Activated T-cell treated with anti-CD3 and anti-CD28 coated beads, Interleukin-2, amount 50 U/mL, for 24 hours (primary cell): ENCODE measurements at regions not wholly inside any gene's neighbourhood (a gene's known extent, or its start where the extent isn't known, plus 50 kb on each side); places are given as distances from the start of the nearest gene placed in this dataset.
"Not testable (repeated sequence)": the region's sequence is repeated elsewhere in the genome, so short reads cannot be mapped to it uniquely, and the experiment has no call there.

ENCODE experiments used
- DNase-seq: peaks from one replicate; pipeline ENCODE4 v3.0.0-alpha.2; 2020
- H3K27ac Mint-ChIP-seq: 2 replicates; pipeline ENCODE4 v1.8.0; 2020; ENCODE audit warnings: mild to moderate bottlenecking, mixed read lengths
- H3K27me3 Mint-ChIP-seq: 2 replicates; pipeline ENCODE4 v1.8.0; 2020; ENCODE audit warnings: mixed read lengths
- H3K36me3 Mint-ChIP-seq: 2 replicates; pipeline ENCODE4 v1.8.0; 2020; ENCODE audit warnings: low read depth, mixed read lengths
- H3K4me1 Mint-ChIP-seq: 2 replicates; pipeline ENCODE4 v1.8.0; 2020; ENCODE audit warnings: low read depth, mixed read lengths
- H3K4me3 Mint-ChIP-seq: 2 replicates; pipeline ENCODE4 v1.8.0; 2020; ENCODE audit warnings: mild to moderate bottlenecking, moderate library complexity, mixed read lengths
- H3K9me3 Mint-ChIP-seq: 2 replicates; pipeline ENCODE4 v1.8.0; 2020; ENCODE audit warnings: mixed read lengths

- Mint-ChIP-seq H3K27me3 (no peaks in the 10 kb centered on the region), H3K4me3 (no peak overlapping the region), H3K36me3 (peaks cover 13% of the 10 kb centered on the region), H3K27ac (no peak overlapping the region), H3K9me3 (no peaks in the 10 kb centered on the region), H3K4me1 (peaks cover 33% of the 10 kb centered on the region)
- DNase-seq: no peak
These were observed 141.5 kb downstream of the AKAP11 start for GRCh38 chr13:42413484-42413815.

DNA sequence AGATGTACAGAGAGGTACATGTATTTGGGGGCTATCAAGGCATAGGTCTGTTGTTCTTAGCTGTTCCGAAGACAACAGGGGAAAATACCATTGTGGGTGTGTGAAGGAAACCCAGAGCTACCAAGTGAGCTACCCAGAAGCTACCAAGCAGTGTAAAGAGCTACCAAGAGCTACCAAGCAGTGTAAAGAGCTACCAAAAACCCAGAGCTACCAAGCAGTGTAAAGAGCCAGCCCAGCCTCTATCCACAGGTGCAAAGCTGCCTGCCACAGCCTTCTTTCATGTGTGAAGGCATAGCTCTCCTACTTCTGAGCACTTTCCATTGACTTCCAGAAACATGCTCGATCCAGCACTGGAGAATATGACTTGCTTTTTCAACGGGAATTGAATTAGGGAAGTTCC lies 145.7 kb downstream of the AKAP11 start:
- Mint-ChIP-seq H3K4me1 (peaks cover 51% of the 10 kb centered on the region), H3K9me3 (no peaks in the 10 kb centered on the region), H3K27me3 (no peaks in the 10 kb centered on the region), H3K36me3 (peaks cover 7% of the 10 kb centered on the region), H3K4me3 (no peak overlapping the region), H3K27ac (no peak overlapping the region)
- DNase-seq: no peak

- Mint-ChIP-seq H3K4me3 (no peak overlapping the region), H3K27ac (no peak overlapping the region), H3K36me3 (peaks cover 11% of the 10 kb centered on the region), H3K4me1 (peaks cover 46% of the 10 kb centered on the region), H3K27me3 (no peaks in the 10 kb centered on the region), H3K9me3 (no peaks in the 10 kb centered on the region)
- DNase-seq: no peak
These were observed 146.2 kb downstream of the AKAP11 start for GRCh38 chr13:42418184-42418583.

DNA sequence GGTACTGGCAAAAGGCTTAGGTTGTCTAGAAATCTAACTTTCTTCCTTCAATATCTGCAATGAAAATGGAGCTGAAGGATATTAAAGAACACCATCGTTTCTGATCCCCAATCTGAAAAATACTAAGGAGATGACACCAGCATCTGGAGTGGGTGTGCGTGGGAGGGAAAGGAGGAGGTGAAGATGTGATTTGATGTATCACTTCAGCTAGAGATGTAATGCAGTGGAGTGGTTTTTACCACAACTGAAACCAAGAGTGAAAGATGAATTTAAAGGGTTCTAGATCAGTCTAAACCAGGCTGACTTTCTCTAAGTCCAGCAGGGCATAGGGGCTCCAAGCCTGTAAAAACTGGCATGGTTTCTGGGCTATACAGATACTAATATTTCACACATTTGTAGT lies 148.4 kb downstream of the AKAP11 start:
- H3K27me3 Mint-ChIP-seq: no peaks in the 10 kb centered on the region
- H3K9me3 Mint-ChIP-seq: peaks cover 2% of the 10 kb centered on the region
- H3K36me3 Mint-ChIP-seq: peaks cover 17% of the 10 kb centered on the region
- peak; percentile 61 for DNase-seq
- no peak overlapping the region for H3K4me3 Mint-ChIP-seq
- peak overlapping the region; percentile 27 for H3K27ac Mint-ChIP-seq
- H3K4me1 Mint-ChIP-seq: peaks cover 40% of the 10 kb centered on the region

DNA sequence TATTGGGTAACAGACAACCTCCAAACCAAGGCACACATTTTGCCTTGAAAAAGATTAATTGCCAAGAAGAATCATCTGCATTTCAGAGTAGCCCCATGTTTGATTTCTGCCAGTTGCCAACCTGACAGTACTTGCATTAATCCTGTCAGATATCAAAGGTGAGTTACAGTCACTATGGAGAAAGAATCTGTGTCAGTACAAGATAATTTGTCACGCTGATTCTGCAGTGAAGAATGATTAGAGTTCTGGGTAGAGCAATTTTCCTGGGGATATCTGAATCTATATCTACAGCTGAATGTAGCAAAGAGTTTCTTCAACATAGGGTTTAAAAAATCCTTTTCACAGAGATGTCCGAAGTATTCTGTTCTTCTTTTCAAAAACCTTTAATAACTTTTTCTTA lies 150.7 kb downstream of the AKAP11 start:
- no peak for DNase-seq

DNA sequence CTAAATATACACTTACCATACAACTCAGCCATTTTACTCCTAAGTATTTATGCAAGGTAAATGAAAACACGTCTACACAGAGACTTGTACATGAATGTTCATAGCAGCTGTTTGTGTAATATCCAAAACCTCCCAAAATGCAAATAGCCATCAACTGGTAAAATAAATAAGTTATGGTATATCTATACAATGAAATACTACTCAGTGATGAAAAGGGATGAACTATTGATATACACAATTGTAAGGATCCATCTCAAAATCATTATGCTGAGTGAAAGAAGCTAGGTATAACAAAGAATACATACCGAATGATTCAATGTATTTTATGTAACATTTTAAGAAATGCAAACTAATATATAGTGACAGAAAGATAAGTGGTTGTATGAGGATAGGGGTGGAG lies 149.8 kb upstream of the TNFSF11 start:
- Mint-ChIP-seq H3K27me3 (no peaks in the 10 kb centered on the region), H3K9me3 (peaks cover 2% of the 10 kb centered on the region)

More for the DNA sequence above, 150.7 kb downstream of the AKAP11 start:
- Mint-ChIP-seq H3K9me3 (peaks cover 2% of the 10 kb centered on the region), H3K27ac (no peak overlapping the region), H3K27me3 (no peaks in the 10 kb centered on the region), H3K36me3 (peaks cover 17% of the 10 kb centered on the region), H3K4me1 (peaks cover 36% of the 10 kb centered on the region), H3K4me3 (no peak overlapping the region)

GRCh38 chr13:42445354-42445753 lies 128.6 kb upstream of the TNFSF11 start:
- peaks cover 11% of the 10 kb centered on the region for H3K4me1 Mint-ChIP-seq
- peaks cover 64% of the 10 kb centered on the region for H3K36me3 Mint-ChIP-seq
- no peak overlapping the region for H3K27ac Mint-ChIP-seq
- no peaks in the 10 kb centered on the region for H3K27me3 Mint-ChIP-seq
- no peak overlapping the region for H3K4me3 Mint-ChIP-seq
- peaks cover 42% of the 10 kb centered on the region for H3K9me3 Mint-ChIP-seq
- DNase-seq: no peak

More for the DNA sequence above, 149.8 kb upstream of the TNFSF11 start:
- Mint-ChIP-seq H3K4me1 (peaks cover 23% of the 10 kb centered on the region), H3K27ac (no peak overlapping the region), H3K36me3 (peaks cover 17% of the 10 kb centered on the region), H3K4me3 (no peak overlapping the region)
- DNase-seq: no peak

- not testable (repeated sequence) for H3K27me3 Mint-ChIP-seq, DNase-seq, H3K27ac Mint-ChIP-seq, H3K4me3 Mint-ChIP-seq
- Mint-ChIP-seq H3K4me1 (peaks cover 13% of the 10 kb centered on the region), H3K9me3 (peaks cover 42% of the 10 kb centered on the region), H3K36me3 (peaks cover 58% of the 10 kb centered on the region)
These were observed 127.4 kb upstream of the TNFSF11 start for GRCh38 chr13:42446597-42446996.

DNA sequence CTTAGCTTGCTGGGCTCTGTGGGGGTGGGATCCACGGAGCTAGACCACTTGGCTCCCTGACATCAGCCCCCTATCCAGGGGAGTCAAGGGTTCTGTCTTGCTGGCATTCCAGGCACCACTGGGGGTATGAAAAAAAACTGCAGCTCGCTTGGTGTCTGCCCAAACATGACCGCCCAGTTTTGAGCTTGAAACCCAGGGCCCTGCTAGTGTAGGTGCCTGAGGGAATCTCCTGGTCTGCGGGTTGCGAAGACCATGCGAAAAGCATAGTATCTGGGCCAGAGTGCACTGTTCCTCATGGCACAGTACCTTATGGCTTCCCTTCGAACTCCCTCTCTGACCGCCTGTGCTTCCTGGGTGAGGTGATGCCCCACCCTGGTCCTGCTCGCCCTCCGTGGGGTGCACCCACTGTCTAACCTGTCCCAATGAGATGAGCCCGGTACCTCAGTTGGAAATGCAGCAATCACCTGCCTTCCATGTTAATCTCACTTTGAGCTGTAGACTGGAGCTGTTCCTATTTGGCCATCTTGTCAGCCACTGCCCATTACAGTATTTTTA lies 120.8 kb upstream of the TNFSF11 start:
- no peak overlapping the region for H3K27ac Mint-ChIP-seq

GRCh38 chr13:42454749-42455148 lies 119.2 kb upstream of the TNFSF11 start:
- Mint-ChIP-seq H3K9me3 (peaks cover 4% of the 10 kb centered on the region), H3K36me3 (peaks cover 3% of the 10 kb centered on the region), H3K4me3 (no peak overlapping the region), H3K27me3 (no peaks in the 10 kb centered on the region), H3K27ac (no peak overlapping the region), H3K4me1 (peaks cover 19% of the 10 kb centered on the region)
- no peak for DNase-seq

More for the DNA sequence above, 120.8 kb upstream of the TNFSF11 start:
- Mint-ChIP-seq H3K27me3 (no peaks in the 10 kb centered on the region), H3K36me3 (peaks cover 5% of the 10 kb centered on the region), H3K9me3 (peaks cover 7% of the 10 kb centered on the region), H3K4me3 (no peak overlapping the region), H3K4me1 (peaks cover 19% of the 10 kb centered on the region)
- DNase-seq: no peak

GRCh38 chr13:42458193-42458592 lies 115.8 kb upstream of the TNFSF11 start:
- no peak overlapping the region for H3K27ac Mint-ChIP-seq
- peaks cover 13% of the 10 kb centered on the region for H3K4me1 Mint-ChIP-seq
- no peak for DNase-seq
- H3K36me3 Mint-ChIP-seq: peaks cover 25% of the 10 kb centered on the region
- H3K27me3 Mint-ChIP-seq: no peaks in the 10 kb centered on the region
- H3K4me3 Mint-ChIP-seq: no peak overlapping the region
- H3K9me3 Mint-ChIP-seq: peaks cover 15% of the 10 kb centered on the region

DNA sequence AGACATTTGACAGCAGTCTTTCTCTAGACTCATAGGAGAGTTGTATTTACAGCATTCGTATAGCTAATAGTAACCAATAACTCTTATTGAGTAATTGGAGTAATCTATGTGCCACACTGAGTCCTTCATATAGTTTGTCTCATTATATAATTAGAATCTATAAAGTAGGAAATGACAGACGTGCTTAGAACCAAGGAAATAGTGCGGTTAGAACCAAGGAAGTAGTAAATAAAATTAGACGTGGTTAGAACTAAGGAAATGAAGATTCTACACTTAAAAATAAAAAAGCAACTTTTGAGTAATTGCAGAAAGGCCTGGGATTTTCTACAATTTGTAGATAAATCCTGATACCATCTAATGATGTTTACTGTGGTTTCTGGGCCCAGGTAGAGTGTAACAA lies 107.8 kb upstream of the TNFSF11 start:
- Mint-ChIP-seq H3K27ac (no peak overlapping the region), H3K36me3 (peaks cover 35% of the 10 kb centered on the region), H3K9me3 (peaks cover 34% of the 10 kb centered on the region), H3K4me1 (peaks cover 24% of the 10 kb centered on the region), H3K4me3 (no peak overlapping the region), H3K27me3 (no peaks in the 10 kb centered on the region)
- DNase-seq: no peak

DNA sequence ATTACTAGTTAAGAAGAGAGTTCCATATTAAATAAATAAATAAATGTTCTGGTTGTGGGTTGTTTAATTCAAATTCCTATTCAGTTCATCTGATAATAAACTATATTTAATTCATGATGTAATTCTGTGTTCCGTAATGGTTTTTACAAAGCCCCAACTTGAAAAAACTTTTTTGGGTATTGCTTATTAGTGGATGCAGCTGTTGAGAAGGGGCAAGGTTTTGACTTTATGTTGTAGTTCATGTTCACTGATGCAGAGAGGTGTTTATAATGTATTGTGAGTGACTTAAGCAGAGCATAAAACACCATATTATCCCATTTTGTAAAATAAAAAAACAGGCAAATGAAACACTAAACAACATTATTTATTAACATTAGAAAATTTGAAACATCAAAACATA lies 107.3 kb upstream of the TNFSF11 start:
- H3K27ac Mint-ChIP-seq: no peak overlapping the region
- no peak for DNase-seq
- peaks cover 30% of the 10 kb centered on the region for H3K36me3 Mint-ChIP-seq
- no peaks in the 10 kb centered on the region for H3K27me3 Mint-ChIP-seq
- peaks cover 32% of the 10 kb centered on the region for H3K9me3 Mint-ChIP-seq
- H3K4me1 Mint-ChIP-seq: peaks cover 24% of the 10 kb centered on the region
- H3K4me3 Mint-ChIP-seq: no peak overlapping the region

GRCh38 chr13:42474954-42475353 lies 99.0 kb upstream of the TNFSF11 start:
- H3K27me3 Mint-ChIP-seq: no peaks in the 10 kb centered on the region
- peaks cover 11% of the 10 kb centered on the region for H3K36me3 Mint-ChIP-seq
- H3K4me3 Mint-ChIP-seq: no peak overlapping the region
- H3K9me3 Mint-ChIP-seq: peaks cover 2% of the 10 kb centered on the region
- no peak for DNase-seq
- peaks cover 24% of the 10 kb centered on the region for H3K4me1 Mint-ChIP-seq
- no peak overlapping the region for H3K27ac Mint-ChIP-seq

- Mint-ChIP-seq H3K27me3 (no peaks in the 10 kb centered on the region), H3K36me3 (peaks cover 11% of the 10 kb centered on the region), H3K9me3 (peaks cover 2% of the 10 kb centered on the region), H3K4me3 (no peak overlapping the region), H3K27ac (no peak overlapping the region), H3K4me1 (peaks cover 24% of the 10 kb centered on the region)
- DNase-seq: no peak
These were observed 96.3 kb upstream of the TNFSF11 start for GRCh38 chr13:42477596-42478190.
